ENCODE measurements at regions not wholly inside any gene's neighbourhood (a gene's known extent, or its start where the extent isn't known, plus 50 kb on each side); places are given as distances from the start of the nearest gene placed in this dataset.

DNA sequence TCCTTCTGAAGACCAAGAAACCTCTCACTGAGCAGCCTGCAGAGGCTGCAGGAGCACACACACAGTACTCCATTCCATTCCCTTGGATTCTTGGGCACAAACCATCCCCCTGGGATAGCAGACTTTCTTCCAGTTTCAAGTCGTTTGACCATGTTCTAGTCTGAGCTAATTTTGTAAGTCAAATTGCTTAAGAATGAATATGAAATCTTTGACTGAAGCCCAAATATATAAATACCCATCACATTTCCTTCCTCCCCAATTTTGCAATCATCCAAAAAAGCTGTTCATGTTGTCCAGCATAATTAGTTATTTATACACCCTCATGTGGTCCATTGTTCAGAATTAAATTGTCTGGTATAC, 231.2 kb upstream of the TPRG1 start:
- no peak for DNase-seq (ENCODE audit: low read depth, low spot score)

DNA sequence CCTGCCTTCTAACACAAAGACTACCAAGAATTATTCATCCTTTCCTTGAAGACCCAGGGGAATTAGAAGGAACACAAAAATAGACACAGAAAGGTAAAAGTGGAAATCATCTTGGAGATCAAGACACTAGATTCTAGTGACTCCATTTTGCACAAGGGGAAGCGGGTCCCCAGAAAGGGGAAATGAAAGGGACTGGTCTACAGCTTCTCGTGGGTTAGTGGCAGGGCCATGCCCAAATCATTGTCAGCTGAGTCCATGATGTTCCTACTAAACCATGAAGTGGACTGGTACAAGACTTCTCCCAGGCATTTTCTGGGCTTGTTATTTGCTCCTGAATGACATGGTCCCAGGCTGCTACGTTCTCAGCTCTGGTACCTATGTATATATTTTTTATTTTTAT, 230.7 kb upstream of the TPRG1 start:
- no peak for DNase-seq (ENCODE audit: low read depth, low spot score)

DNA sequence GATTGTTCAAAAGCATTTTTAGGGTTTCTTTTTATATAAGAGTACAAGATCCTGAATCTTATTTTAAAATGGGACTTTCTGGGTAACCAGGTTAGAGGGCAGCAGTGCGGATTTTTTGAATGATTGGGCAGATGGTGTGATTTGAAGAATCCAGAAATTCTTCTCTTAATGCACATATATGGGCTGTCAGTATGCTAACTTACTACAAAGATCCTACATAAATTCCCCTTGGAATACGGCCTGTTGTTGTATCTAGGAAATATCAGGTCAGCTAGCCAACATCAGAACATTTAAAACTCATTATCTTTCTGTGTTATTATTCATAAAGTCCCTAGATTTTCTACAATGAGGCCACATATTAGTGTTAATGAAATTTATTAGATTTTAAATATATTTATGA, 229.6 kb upstream of the TPRG1 start:
- no peak for DNase-seq (ENCODE audit: low read depth, low spot score)

DNA sequence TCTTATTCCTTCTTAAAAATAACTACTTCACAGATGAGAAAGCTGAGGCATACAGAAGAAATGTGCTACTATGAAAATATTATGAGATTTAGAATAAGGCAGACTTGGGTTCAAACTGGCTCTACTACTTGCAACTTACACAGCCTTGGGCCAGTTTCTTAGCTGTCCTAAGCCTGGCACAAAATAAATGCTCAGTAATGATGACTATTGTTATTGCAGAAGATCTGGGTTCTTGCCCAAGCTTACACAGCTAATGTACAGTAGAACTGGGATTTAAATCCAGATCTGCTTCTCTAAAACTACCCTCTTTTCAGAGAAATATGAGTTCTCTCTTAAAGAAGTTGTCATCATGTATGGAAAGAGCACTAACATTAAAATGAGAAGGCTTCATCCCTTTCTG, 228.2 kb upstream of the TPRG1 start:
- no peak for DNase-seq (ENCODE audit: low read depth, low spot score)

DNA sequence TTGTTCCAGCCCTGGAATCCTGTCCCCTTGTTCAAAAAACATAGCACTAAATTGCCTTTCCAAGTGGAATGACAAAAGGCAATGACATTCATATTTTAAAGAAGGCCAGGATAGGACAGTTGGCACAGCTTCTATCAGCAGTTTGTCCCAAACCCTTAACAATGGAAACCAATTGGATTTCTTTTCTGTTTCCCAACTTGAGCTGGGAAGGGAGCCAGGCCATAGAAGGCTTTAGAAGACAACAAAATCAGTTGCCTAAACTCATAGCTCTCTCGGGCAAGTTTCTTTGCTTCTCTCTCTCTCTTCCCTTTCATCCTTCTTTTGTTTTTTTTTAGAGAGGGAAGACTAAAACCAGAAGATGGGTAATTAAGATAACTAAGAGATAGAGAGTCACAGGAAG, 227.7 kb upstream of the TPRG1 start:
- no peak for DNase-seq (ENCODE audit: low read depth, low spot score)

DNA sequence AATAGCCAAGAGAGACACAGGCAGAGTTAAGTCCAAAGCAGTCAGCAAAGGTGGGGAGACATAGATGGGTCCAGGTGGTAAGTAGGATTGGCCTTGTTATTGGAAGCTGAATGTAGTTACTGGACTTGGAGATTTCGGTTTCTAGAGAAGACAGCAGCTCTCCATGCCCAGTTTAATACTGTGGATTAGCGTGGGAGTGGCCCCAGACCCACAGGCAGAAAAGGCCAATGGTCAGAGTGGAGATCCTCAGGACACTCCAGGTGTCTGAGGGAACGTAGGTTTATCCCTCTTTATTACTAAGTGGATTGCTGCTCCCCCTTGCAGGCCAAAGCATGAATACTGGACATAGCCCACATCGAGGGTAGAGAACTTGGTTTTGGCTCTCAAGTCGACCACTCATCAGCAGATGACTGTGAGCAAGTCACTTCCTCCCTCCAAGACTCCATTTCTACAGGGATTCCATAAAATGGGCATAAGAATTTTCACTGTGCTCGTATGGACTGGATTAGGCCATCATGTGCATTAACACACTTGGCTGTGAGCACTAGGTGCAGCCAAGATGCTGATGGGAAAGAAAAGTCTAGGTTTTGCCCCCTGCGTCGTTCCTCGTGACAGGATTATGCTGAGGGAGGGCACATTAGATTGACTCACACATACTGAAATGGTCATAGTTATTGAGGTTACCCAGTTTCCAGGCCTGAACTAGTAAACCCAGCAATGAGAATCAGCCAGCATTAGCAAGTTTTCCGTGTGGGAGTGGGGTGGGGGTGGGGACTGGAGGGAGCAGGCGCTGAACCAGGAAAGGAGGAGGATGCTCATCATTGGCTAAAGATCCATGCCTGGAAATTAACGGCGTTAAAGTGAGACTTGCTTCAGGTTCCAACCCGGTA, 225.2 kb upstream of the TPRG1 start:
- DNase-seq (ENCODE audit: low read depth, low spot score) = no peak

DNA sequence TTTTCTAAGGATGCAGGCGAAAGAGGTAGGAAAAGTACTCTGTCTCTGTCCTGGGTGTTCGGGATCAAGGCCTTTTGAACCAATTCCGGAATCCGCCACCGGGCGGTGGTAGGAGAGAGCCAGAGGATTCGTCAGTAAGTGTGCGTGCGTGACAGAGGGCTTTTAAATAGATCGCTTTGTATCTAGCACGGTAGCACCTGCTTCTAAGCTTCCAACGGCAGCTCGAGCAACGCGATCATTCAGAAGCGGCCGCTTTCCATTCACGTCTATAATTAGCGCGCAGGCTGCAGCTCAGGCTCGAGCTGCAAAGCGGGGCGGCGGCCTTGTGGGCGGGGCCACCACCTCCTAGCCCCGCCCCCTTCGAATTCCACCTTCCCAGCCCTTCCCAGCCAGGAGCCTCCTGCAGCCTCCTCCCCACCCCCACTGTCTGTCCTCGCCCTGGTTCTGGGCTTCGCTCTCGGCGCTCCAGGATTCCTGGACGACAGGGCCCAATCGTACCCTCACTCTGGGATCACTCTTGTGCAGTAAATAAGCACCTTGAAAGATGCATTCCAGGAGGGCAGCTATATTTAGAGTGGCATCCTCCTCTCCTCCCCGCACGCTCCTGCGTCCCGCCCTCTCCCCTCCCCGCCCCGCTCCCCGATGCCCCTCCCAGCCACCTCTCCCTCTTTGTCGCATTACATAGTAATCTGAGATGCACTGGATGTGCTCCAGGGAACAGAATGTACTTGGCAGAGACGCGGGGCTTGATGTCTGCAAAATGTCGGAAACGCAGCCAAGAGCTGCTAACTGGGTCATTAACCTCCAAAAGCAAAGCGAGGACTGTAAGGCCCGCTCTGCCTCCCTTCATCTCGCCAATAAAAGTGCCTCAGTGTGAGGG, 224.1 kb upstream of the TPRG1 start:
- peak; percentile 79 for DNase-seq (ENCODE audit: low read depth, low spot score)

DNA sequence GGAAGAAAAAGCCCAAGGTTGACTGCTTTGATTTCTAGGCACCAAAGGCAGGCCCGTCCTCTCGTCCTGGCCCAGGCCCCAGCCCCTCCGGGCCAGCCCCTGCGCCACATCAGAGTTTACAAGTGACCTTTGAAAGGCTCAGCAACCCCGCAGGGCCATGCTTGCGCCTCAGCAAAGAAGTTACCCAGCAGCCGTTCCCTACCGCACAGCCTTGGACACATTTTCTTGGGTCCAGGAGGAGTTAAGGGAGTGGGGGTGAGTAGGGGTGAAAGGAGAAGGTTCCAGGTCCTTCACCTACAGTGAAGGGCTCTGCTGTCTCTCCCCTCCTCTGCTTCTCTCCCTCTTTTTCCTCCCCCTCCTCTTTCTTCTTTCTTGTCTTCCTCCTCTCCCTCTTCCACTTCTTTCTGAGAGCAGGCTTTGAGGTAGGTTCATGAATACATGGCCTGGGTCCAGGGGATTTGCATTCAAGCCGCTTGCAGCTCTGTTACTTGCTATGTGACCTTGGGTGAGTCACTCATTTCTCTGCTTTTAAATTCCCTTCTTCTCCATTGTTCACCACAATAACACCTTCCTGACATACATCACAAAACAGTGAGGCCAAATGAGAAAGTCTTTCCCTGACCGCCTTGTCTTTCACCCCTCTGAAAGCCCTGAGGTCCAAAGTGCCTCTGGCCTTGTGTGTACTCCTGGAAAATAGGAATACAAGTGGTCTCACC, 223.3 kb upstream of the TPRG1 start:
- no peak for DNase-seq (ENCODE audit: low read depth, low spot score)

DNA sequence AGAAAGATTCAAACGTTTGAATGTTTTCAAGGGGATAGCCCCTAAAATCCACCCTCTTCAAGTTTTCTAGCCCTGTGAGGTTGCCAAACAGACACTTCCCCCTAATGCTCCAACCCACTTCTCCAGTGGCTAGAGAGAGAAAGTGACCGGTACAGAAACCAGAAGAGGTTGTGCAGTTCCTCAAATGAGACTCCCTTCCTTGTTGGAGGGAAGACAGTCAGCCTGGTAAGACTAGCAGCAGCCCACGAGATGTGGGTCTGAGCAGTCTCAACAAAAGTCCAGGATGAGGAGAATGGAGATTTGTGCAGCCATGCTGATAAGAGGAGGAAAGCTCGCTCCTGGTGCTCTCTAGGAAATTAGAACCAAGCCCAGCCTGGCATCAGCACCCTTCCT, 222.8 kb upstream of the TPRG1 start:
- no peak for DNase-seq (ENCODE audit: low read depth, low spot score)

DNA sequence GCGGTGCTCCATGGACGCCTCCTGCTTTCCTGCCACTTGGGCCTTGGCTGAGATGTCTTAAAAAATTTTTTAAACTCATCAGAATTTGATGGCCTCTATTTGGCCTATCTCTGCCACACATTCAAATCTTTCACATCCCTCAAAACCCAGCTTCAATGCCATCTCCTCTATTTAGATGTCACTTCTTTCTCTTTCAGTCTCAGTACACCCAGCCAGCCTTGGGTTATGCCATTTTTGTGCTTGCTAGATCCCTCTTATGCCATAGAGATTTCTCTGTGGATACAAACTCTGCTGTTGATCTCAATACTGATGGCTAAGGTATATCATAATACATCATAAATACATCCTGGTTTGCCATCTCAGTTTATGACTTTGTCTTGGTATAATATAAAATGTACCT, 222.3 kb upstream of the TPRG1 start:
- DNase-seq (ENCODE audit: low read depth, low spot score) = no peak

DNA sequence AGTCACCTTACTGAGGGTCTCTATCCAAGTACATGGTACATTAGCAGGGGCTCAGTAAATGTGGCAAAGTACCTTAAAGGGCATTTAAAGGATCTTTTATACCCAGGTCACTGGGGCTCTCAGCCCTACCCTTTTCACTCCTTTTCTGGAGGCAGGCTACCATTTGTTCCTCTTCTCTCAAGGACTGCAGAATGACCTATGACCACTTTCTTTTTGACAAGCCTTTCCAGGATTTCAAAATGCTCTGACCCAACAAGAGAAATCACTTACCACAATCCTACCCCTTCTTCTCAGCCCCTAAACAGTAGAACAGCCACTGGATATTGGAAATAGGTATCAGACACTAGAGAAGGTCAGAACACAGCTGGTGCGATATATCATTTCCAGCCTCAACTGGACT, 221.8 kb upstream of the TPRG1 start:
- no peak for DNase-seq (ENCODE audit: low read depth, low spot score)

DNA sequence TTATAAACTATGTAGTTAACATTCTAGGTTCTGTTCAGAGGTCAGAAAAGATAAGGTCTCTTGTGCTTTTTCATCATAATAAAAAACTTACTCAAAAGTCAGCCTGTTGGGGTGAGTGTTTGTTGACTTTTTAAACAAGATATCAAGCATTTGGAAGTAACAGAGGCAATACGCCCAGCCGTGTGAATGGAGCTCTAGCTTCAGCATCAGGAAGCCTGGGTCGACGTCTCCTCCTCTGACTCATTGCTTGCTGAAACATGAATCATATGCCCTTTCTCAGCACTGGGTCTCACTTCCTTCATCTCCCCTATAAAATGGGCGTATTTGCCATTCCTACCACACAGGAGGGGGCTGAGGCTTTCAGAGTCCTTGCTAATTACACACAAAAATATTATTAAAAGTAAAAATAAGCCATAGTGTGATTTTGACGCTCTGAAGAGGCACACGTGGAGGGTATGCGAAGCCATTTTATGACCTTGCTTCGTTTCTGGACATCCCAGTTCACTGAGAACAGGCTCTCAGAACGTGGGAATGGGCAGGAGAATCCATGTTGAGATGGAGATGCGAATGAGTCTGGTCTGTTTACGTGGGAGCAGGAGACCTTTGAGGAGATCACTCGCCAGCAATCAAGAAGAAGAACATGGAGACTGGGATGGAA, 220.8 kb upstream of the TPRG1 start:
- peak; percentile 93 for DNase-seq (ENCODE audit: low read depth, low spot score)

DNA sequence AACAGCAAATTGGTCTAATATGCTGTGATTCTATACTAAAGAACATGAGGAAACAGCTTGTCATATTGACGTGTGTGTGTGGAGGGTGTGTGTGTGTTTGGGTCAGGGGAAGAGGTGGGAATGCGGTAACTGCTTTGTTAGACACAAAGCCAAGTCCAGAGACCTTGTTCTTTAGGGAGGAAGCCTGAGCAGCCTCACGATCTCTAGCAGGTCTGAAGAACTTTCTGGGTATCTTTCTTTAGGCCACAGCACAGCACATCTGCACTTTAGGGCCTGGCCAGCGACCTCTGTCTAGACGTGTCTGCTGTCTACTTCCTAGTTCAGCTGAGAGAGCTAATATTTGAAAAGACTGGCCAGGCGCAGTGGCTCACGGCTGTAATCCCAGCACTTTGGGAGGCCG, 220.0 kb upstream of the TPRG1 start:
- DNase-seq (ENCODE audit: low read depth, low spot score) = no peak

DNA sequence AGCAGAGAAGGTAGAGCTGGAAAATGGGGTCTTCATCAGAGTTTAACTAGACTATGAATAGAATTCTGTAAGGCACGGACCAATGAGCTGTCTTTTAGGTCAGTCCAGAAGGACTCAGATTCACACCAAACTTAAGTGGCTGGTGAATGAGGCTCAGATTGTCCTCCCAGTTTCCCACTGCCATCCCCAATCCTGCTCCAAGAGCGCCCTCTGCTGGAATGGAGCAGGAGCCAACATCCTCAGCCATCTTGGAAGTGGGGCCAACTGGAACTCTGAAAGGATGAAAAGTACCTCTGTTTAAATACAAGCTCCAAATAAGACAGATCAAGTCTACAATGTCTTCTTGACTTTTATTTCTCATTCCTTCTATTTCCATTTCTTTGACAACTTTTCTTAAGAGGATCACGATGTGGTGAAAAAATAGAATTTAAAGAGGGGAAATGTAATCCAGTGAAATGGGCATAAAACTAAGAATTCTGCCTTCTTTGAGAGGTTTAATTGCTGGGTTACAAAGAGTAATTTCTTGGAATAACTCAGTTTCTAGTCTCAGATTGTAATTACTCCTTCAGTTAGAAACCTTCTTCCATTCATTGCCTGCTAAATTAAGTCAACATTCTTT, 217.1 kb upstream of the TPRG1 start:
- no peak for DNase-seq (ENCODE audit: low read depth, low spot score)

DNA sequence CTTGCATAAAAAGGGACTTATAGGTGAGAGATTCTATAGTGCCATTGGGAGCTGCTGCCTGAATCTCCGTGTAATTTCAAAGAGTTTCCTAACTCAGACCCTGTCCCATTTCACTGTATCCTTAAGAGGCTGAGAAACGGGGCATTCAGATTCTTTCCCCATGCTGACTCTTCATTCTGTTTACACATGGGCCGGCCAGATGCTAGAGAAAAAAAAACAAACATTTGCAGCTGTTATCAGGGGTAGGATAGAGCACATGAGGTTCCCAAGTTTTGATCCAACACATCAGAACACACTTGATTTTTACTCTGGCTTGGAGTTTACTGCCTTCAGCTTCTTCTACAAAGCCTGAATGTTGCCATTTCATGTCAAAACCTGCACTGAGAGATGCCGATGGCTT, 215.9 kb upstream of the TPRG1 start:
- no peak for DNase-seq (ENCODE audit: low read depth, low spot score)

DNA sequence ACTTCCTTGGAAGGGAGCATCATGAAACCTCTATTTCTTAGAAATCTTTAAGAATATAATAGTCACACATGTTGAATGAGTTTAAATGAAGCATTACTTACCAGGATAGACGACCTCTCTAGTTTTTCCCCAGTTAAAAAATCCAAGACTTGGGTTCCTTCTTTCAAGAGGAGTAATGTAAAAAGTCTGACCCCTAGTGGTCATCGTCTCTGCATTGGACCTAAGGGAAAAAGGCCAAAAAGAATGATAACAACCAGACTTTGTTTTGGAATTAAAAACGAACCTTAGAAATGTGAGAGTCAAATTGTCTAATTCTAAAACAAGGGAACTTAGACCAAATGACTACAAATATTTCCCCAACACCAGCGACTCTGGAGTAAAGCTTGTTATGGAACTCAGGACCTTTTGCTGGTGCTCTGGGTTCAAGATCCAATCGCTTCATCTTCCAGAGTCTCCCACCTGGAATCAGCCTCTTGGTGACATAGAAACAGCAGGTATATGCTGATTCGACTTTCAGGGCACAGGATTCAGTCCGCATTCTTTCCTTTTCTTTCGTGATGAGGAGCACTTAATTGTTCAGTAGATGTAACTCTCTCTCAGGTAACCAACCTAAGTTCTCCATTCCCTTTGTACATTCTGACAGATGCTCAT, 214.8 kb upstream of the TPRG1 start:
- DNase-seq (ENCODE audit: low read depth, low spot score) = no peak

DNA sequence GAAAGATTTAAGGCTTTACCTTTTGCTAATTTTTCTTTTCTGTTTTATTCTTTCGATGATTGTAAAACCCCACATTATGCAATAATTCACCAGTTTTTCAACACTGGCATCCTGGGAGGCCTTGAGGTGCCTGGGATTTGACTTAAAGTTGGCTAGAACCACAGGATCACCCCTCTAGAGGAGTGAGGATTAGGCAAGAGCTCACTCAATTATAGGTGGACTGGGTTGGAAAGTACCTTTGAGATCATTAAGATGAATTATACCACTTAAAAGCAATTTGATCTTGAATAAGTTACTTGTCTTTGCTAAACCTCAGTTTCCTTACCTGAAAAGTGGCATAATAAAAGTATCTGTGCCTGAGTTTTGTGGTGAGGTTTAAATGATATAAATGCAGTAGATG, 212.8 kb upstream of the TPRG1 start:
- no peak for DNase-seq (ENCODE audit: low read depth, low spot score)

DNA sequence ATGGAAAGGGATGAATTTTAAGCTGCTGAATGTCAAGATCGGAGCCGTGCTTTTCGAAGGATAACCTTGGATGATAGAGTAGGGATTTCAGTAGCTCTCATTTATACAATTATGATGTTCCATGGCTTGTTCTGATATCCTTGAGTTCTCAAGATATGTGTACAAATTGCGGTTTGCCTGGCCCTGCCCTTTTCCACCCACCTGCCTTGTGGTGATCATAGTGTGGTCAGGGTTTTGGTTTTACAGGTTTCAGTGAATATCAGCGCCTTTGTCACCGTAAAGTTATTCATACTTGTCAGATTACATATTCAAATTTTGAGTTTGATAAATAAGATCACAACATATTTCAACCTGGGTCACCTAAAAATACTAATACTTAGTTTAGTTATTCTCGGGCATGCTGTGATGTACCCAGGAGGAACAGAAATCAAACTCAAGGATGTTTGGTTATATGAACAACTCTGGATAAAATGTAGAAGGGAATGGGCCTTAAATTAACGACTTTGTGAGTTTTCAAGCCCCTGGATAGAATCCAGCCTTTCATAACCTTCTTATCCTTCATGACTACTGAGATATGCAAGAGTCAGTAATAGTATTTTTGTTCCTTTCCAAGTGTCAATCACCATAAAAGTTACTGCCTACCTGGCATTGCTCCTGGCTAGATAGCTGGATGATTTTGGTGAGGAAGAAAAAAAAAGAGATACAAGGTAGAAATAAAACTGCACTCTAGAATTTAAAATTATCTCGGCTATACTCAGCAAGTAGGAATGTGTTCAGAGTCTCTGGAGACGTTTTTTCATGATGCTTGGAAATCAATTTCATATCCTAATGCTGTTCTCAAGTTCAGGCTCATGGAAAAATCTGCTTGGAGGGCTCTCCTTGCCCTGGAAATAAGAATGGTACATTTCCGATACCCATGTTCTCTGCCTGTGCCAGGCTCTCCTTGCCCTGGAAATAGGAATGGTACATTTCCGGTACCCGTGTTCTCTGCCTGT, 209.2 kb upstream of the TPRG1 start:
- no peak for DNase-seq (ENCODE audit: low read depth, low spot score)

DNA sequence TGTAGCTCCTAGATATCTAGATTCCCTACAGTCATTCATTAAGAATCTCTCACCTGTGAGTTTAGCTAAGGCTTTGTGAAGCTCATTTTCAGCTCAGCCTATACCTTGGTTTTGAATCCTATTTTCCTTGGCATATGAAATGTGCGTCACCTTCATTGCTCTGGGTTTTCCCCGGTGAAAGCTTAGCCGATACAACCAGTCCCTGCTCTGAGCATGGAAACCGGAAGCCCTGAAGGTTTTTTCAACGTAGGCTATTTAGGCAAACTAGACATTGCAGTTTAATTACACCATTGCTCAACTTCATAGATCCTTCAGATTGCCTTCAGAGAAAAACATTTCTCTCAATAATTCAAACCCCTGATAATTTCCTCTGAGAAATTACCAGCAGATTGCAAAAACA, 206.8 kb upstream of the TPRG1 start:
- DNase-seq (ENCODE audit: low read depth, low spot score) = no peak

DNA sequence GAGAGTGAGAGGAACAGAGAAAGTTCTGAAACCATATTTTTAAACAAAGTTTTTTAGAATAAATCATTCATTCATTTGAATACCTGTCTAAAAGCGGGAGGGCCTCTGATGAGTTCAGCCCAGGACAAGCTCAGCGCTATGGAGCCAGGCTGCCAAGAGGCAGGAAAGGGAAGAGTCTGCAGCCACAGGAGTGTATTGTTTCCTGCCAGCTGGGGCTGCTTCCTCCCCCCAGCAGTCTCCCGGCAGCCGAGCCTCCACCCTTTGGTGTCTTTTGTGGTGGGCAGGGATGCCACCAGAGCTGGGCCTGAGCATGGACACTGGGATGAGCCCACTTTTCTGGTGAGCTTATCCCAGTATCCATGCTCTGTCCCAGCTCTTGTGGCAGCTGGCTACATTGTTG, 199.5 kb upstream of the TPRG1 start:
- no peak for DNase-seq (ENCODE audit: low read depth, low spot score)
